ENCODE measurements at regions not wholly inside any gene's neighbourhood (a gene's known extent, or its start where the extent isn't known, plus 50 kb on each side); places are given as distances from the start of the nearest gene placed in this dataset.

DNA sequence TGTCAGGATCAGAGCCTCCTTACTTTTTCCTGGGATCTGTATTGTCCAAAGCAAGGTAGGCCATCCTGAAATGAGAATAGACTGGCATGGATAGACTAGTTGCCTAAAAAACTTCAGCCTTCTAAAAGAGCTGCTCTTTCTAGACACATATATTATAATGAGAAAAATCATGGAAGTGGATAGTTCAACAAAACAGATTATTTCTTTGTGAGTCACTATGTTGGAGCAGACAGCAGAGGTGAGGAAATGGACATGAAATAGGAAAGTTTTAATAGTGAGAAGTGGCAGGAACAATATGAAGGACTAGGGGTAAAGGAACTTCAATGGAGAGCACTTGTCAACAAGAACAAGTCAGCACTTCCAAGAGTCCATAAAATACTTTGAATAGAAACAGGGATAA is 101.9 kb upstream of the ANO3 start:
- Histone ChIP-seq H3K4me1 (no peaks in the 10 kb centered on the region), H3K4me3 (no peak overlapping the region), H3K27me3 (ENCODE audit: insufficient read depth in 3 of 3, low read length in 2 of 3) (no peaks in the 10 kb centered on the region), H3K36me3 (ENCODE audit: insufficient read depth in 1 of 2, low read depth in 1 of 2) (no peaks in the 10 kb centered on the region), H3K9me3 (no peaks in the 10 kb centered on the region), H3K27ac (no peak overlapping the region)
- intact Hi-C loops (cut with DNase I) = loop anchor here in 1 of 2 donors (5.0 kb wide), 1 partner anchor 248 kb away; no protein-coding TSS in a partner anchor
- ATAC-seq (no peak), DNase-seq (no peak)
- TF ChIP-seq, protein P1, sequence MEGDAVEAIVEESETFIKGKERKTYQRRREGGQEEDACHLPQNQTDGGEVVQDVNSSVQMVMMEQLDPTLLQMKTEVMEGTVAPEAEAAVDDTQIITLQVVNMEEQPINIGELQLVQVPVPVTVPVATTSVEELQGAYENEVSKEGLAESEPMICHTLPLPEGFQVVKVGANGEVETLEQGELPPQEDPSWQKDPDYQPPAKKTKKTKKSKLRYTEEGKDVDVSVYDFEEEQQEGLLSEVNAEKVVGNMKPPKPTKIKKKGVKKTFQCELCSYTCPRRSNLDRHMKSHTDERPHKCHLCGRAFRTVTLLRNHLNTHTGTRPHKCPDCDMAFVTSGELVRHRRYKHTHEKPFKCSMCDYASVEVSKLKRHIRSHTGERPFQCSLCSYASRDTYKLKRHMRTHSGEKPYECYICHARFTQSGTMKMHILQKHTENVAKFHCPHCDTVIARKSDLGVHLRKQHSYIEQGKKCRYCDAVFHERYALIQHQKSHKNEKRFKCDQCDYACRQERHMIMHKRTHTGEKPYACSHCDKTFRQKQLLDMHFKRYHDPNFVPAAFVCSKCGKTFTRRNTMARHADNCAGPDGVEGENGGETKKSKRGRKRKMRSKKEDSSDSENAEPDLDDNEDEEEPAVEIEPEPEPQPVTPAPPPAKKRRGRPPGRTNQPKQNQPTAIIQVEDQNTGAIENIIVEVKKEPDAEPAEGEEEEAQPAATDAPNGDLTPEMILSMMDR (IDR thresholded peaks at IDR 0.05) = no peak

DNA sequence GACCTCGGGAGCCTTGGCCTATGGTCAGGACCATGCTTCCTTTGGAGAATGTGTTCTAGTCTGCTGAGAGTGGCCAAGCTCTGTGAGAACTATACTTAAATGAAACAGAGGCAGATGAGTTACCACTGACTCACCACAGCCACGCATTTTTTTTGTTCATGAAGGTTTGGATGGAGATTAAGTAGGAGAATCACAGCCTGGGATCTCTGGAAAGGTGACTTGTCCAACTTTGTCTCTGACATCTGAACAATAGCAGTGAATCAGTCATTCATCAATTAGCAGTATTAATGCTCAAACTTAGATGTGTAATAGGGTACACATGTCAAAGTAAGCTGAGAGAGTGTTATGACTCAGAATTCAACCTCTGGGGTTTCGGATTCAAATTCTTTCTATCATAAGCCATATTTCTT is 100.7 kb upstream of the ANO3 start:
- DNase-seq = no peak
- no peaks in the 10 kb centered on the region for H3K36me3 ChIP-seq (ENCODE audit: insufficient read depth in 1 of 2, low read depth in 1 of 2)
- no peaks in the 10 kb centered on the region for H3K9me3 ChIP-seq
- H3K4me1 ChIP-seq = no peaks in the 10 kb centered on the region
- H3K27me3 ChIP-seq (ENCODE audit: insufficient read depth in 3 of 3, low read length in 2 of 3) = no peaks in the 10 kb centered on the region
- intact Hi-C loops (cut with DNase I) = no loop called here
- TF ChIP-seq, protein P1 (IDR thresholded peaks at IDR 0.05) = no peak
- WGBS, 3 donors = 14 to 79% (median 73%) methylated on average over 3 of the region's 3 CpGs
- no peak for ATAC-seq
- no peak overlapping the region for H3K4me3 ChIP-seq
- H3K27ac ChIP-seq = no peak overlapping the region

DNA sequence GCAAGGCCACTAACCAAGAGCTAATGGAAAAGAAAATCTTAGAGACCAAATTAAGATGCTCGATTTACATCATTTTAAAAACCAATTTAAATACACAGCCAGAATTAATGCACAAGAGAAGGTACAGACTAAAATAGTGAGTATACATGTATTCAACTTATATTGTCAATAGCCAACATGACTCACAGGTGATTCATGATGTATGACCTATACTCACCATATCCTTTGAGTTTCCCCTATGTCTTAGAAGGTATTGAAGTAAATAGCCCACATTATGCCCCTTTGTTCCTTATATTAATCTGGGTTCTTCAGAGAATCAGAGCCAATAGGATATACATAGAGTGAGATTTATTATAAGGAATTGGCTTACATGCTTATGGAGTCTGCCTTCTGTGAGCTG is 97.5 kb upstream of the ANO3 start:
- 90 to 95% (median 95%) methylated on average over 1 of the region's 1 CpG for whole genome bisulfite sequencing, 3 donors
- no peaks in the 10 kb centered on the region for H3K36me3 ChIP-seq (ENCODE audit: insufficient read depth in 1 of 2, low read depth in 1 of 2)
- TF ChIP-seq, protein P1 (IDR thresholded peaks at IDR 0.05) = no peak
- H3K4me3 ChIP-seq = no peak overlapping the region
- no peak overlapping the region for H3K27ac ChIP-seq
- no peaks in the 10 kb centered on the region for H3K9me3 ChIP-seq
- DNase-seq (no peak), ATAC-seq (no peak)
- intact Hi-C loops (cut with DNase I) = no loop called here
- no peaks in the 10 kb centered on the region for H3K4me1 ChIP-seq
- no peaks in the 10 kb centered on the region for H3K27me3 ChIP-seq (ENCODE audit: insufficient read depth in 3 of 3, low read length in 2 of 3)

GRCh38 chr11:26243426-26243825 is 88.5 kb upstream of the ANO3 start:
- Histone ChIP-seq H3K27me3 (ENCODE audit: insufficient read depth in 3 of 3, low read length in 2 of 3) (no peaks in the 10 kb centered on the region), H3K27ac (no peak overlapping the region), H3K36me3 (ENCODE audit: insufficient read depth in 1 of 2, low read depth in 1 of 2) (no peaks in the 10 kb centered on the region), H3K9me3 (no peaks in the 10 kb centered on the region), H3K4me3 (no peak overlapping the region), H3K4me1 (no peaks in the 10 kb centered on the region)
- no peak for DNase-seq
- TF ChIP-seq, protein P1 (IDR thresholded peaks at IDR 0.05) = no peak
- intact Hi-C loops (cut with DNase I) = no loop called here
- ATAC-seq = no peak

DNA sequence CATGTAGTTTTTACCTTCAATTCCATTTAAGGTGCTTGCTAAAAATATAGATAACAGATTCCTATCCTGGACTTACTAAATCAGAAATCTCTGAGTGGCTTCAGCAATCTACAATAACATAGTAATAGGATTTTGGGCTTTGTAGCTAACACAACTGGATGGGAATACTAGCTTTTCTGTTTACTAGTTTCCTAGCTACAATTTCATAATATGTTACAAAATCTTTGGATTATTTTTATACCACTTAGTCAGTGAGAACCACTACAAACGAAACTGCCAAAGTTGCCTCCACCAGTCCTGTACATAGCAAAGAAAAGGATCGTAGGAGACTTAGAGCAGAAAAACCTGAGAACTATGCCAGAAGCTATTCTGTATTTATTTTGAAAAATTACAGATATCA is 87.7 kb upstream of the ANO3 start:
- no peaks in the 10 kb centered on the region for H3K9me3 ChIP-seq
- TF ChIP-seq, protein P1 (IDR thresholded peaks at IDR 0.05) = no peak
- no peaks in the 10 kb centered on the region for H3K27me3 ChIP-seq (ENCODE audit: insufficient read depth in 3 of 3, low read length in 2 of 3)
- 53 to 70% (median 57%) methylated on average over 2 of the region's 2 CpGs for WGBS, 3 donors
- DNase-seq = no peak
- H3K4me3 ChIP-seq = no peak overlapping the region
- intact Hi-C loops (cut with DNase I) = no loop called here
- H3K4me1 ChIP-seq = no peaks in the 10 kb centered on the region
- no peak overlapping the region for H3K27ac ChIP-seq
- H3K36me3 ChIP-seq (ENCODE audit: insufficient read depth in 1 of 2, low read depth in 1 of 2) = no peaks in the 10 kb centered on the region
- no peak for ATAC-seq
